Ammon's horn (tissue), 1 donor: ENCODE measurements at regions not wholly inside any gene's neighbourhood (a gene's known extent, or its start where the extent isn't known, plus 50 kb on each side); places are given as distances from the start of the nearest gene placed in this dataset.
A peak's percentile ranks its signal among the peaks of the same experiment; 100 is the strongest.
"Not testable (repeated sequence)": the region's sequence is repeated elsewhere in the genome, so short reads cannot be mapped to it uniquely, and the experiment has no call there.

Experiments used
- DNase-seq: peaks from one replicate; pipeline ENCODE4 v3.0.0-alpha.2; 2016; ENCODE audit warnings: low spot score

GRCh38 chr5:83889971-83890745 lies 169.5 kb upstream of the HAPLN1 start:
- DNase-seq = no peak

GRCh38 chr5:83877911-83878706 lies 157.5 kb upstream of the HAPLN1 start:
- no peak for DNase-seq

DNA sequence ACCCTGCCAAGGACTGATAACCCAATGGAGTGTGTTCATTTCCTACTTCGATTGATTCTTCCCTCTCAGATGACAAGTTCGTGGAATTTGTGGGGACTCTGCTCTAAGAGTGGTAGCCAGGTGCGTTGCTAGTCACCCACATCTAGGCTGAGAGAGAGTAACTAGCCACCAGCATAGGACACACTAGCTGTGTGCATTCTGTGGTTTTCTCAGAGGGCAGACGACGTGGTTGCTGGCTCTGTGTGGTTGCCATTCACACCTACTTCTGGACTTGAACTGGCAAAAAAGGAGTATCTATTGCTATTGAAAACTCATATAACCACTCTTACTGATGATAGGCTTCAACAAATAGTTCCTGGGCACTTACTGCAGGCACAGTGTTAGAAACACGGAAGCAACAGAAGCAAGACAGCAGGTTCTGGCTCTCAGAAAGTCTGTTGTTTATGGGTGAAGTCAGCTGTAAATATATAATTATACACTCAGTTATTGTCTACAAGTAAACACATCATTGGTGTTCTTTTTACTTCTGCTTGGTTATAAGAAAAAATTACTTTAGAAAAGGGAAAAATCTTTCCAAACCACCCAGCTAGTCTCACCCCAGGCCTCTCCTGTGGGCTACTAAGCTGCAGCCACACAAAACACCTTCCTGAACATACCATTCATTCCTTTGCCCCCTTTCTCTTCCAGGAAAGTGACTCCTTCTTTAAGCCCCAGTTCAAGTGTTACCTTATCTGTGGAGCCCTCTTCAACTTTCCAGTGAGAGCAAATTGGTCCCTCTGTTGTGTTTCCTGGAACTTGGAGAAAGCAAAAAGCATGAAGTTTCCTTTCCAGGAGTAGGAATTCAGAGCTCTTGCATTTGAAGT lies 151.1 kb upstream of the HAPLN1 start:
- DNase-seq = no peak

DNA sequence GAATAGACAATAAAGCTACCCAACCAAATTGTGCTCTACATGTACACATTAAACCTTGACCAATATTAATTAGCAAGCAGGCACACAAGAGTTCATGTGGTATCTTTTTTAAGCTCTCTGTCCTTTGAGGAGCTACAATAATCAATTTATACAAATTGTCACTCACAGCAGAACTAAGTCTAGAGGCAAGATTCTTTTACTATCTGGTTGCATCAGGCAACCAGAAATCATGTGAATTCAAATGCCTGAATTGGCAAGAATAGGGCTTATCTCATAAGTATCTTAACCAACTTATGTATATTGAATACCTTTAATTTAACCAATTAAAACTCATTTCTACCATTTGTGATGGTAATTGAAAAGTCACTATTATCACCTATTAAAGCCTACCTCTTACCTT lies 145.5 kb upstream of the HAPLN1 start:
- DNase-seq = no peak

DNA sequence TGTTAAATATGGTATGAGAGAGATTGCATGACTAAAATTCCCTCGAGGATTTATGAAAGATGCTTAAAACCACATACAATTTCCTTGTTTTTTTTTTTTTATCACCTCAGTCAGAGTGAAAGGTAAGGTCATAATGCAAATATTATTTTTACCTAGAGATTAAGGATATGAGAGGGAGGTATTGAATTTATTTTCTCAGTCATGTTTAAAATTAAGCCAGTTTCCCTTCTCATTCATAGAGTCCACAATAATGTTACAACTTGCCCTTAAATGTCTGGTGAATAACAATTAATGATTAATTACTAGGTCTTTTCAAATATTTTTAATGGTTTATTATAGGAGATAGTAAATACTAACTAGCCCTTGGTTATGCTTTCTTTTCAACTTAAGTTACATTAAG lies 144.9 kb upstream of the HAPLN1 start:
- no peak for DNase-seq

DNA sequence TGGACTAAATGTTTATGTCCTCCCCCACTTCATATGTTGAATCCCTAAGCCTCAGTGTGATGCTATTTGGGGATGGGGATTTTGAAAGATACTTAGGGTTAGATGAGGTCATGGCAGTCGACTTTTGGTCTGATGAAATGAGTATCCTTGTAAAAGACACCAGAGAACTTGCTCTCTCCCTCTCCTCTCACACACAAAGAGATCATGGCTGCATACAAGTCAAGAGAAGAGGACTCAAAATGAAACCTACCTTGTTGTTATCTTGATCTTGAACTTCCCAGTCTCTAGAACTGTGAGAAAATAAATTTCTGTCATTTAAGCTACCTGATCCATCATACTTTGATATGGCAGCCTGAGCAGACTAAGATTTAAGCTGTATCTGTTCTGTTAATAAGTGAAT lies 144.0 kb upstream of the HAPLN1 start:
- no peak for DNase-seq

DNA sequence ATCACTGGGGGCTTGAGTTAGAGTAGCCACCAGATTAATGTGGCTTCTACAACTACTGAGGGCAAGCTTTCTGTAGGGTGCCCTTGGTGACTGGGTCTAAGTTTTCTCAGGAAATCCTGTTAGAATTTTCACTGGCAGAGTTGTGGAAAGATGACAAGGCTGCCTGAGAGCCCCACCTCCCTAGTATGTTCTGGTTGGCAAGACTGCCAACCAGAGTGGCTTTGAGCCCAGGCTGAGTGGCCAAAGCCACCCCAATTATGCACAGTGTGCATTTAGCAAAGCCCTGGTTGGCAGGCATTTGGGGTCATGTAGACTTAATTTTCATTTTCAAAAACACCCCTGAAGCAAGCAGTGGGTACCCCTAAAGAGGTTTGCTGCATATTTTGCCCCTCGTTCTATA lies 136.7 kb upstream of the HAPLN1 start:
- peak; percentile 16 for DNase-seq

DNA sequence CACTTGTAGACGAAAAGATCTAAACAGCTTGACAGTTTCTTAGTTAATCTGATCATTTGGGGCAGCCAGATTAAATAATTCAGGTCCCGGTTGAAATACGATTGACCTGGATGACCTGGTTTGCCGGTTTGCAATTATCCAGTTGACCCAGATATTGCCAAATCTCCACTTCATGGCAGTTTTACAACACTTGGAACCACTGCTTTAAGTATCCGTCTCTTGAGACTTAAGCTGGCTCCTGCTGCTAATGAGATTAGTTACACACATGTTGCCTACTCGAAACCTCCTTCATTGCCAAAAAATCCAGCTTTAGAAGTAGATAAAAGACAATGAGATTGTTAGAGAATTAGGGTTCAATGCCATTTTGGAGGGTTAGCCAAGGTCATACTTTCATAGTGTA lies 136.2 kb upstream of the HAPLN1 start:
- DNase-seq = no peak

- not testable (repeated sequence) for DNase-seq
Observed at GRCh38 chr5:83850412-83850811, 129.8 kb upstream of the HAPLN1 start.

GRCh38 chr5:83848941-83849340 lies 128.3 kb upstream of the HAPLN1 start:
- no peak for DNase-seq

GRCh38 chr5:83846624-83847350 lies 126.1 kb upstream of the HAPLN1 start:
- DNase-seq = no peak

- DNase-seq = no peak
Observed at GRCh38 chr5:83844449-83845068, 123.9 kb upstream of the HAPLN1 start.

DNA sequence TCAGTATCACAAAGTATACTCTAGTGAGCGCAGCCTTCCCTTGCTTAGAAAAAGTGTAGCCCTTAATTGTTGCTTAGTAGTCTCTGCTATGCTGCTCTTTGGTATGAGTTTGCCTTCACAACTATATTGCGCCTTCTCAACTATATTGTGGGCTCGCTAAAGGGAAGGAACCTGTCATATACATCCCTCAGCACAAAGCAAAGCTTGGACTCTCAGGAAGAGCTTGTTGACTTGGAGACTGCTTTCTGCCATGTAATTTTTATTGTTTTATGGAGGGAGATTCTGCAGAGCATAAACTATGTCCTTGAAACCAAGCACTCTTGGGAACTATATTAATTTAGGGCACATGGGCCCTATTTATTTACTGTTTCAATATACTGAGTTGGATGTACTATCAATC lies 119.1 kb upstream of the HAPLN1 start:
- DNase-seq = no peak

- DNase-seq = no peak
Observed at GRCh38 chr5:83839256-83839655, 118.6 kb upstream of the HAPLN1 start.

DNA sequence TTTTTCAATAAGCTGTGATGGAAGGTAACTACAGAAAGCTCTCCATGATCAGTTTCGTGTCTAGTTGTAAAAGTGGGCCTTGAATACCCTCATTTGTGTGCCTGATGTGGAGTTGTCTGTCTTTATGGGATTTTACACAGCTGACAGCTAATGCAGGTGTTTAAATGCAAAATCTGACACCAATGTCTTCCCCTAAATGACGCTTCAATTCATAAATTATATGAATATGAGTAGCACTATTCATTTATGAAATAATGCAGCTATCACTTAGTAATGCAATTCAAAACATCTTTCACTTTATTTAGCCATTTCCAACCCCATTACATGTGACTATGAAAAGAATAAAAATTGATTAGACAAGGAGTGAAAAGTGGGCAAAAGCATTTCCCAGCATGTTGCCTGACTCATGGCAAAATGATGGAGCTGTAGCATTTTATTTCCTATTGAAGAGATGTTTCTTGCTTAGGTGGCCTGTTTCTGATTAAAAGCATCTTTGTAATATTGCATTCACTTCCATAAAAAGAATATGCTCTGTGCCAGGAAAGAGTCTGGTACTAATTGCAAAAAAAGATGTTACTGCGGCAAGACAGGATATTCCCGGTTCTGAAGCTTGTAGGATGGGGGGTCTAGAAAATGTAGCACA lies 116.7 kb upstream of the HAPLN1 start:
- DNase-seq = no peak

GRCh38 chr5:83834306-83834705 lies 113.7 kb upstream of the HAPLN1 start:
- no peak for DNase-seq

GRCh38 chr5:83831834-83832233 lies 111.2 kb upstream of the HAPLN1 start:
- DNase-seq = no peak

DNA sequence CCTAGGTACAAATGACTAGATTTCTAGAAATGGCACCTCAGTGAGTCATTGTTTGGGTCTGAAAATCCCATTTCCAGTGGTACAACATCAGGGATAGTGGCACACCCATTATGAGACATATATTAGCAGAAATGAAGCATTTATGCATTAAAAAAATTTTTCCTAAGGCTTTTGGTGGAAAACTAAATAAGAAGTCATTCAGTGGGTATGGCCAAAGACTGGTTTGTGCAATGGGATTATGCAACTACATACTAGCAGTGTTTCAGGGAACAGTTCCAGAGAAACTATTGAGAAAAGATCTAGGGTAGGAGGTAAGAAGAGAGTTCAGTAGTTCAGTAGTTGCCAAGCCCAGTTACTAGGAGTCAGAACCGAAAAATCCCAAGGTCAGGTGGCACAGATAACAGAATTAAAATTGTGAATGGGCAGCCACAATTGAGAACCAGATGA lies 106.5 kb upstream of the HAPLN1 start:
- no peak for DNase-seq

GRCh38 chr5:83817591-83817990 lies 96.9 kb upstream of the HAPLN1 start:
- DNase-seq = no peak

GRCh38 chr5:83815661-83816060 lies 95.0 kb upstream of the HAPLN1 start:
- no peak for DNase-seq

DNA sequence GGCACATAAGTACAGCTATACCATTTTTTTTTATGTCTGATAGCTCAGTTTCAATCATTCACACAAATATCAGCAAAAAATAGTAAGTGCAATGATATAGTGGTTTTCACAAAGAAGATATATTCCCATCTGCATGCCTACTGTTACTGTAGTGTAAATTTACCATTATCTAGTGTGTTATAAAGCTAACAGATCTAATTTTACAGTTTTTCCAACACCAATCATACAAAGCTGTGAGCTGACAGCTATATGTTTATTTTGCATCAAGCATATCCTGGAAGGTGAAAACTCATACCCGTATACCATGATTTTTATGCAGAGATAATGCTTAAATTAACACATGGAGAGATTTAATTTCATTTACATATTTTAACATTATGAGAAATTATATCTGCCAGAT lies 89.9 kb upstream of the HAPLN1 start:
- no peak for DNase-seq
